ENCODE measurements at regions not wholly inside any gene's neighbourhood (a gene's known extent, or its start where the extent isn't known, plus 50 kb on each side); places are given as distances from the start of the nearest gene placed in this dataset.
"Not testable (repeated sequence)": the region's sequence is repeated elsewhere in the genome, so short reads cannot be mapped to it uniquely, and the experiment has no call there.

- TF ChIP-seq ZFX (IDR thresholded peaks at IDR 0.05): no peak
Observed at GRCh38 chr3:124648551-124648950, 81.7 kb upstream of the UMPS start.

DNA sequence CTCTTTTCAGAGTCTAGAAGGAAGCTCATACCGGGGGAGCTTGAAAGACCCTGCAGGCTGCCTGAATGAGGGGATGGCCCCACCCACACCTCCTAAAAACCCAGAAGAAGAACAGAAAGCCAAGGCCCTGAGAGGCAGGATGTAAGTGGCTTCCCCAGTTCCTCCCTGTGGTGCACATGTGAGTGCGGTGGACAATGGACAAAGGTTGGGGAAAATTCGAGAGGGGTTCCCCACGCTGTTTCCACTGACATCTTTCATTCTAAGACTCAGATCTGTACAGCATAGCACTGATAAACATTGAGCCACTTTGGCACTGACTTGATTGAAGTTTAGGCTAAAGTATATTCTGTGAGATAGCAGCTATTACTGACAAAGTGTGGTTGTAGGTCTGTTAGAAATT lies 79.5 kb upstream of the UMPS start:
- TF ChIP-seq CTCF (conservative IDR thresholded peaks at IDR 0.05) (no peak), ZFX (IDR thresholded peaks at IDR 0.05) (no peak)
- no peak overlapping the region for H3K27ac ChIP-seq

More at GRCh38 chr3:124648551-124648950, 81.7 kb upstream of the UMPS start:
- H3K27ac ChIP-seq: no peak overlapping the region

DNA sequence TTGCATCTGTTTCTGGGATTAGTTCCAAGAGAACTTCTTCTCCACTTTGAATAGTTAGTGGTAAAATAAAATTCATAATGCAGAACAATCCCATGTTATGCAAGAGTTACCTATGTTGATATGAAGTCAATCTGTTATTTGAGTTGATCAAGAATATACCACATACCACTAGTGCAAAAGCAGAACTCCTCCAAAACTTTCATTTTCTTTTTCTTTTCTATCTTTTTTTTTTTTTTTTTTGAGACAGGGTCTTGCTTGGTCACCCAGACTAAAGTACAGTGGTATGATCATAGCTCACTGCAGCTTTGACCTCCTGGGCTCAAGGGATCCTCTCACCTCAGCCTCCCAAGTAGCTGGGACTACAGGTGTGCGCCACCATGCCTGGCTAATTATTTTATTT lies 78.8 kb upstream of the UMPS start:
- H3K27ac ChIP-seq: not testable (repeated sequence)

GRCh38 chr3:124652009-124652408 lies 78.2 kb upstream of the UMPS start:
- TF ChIP-seq CTCF (conservative IDR thresholded peaks at IDR 0.05): no peak
- TF ChIP-seq ZFX (IDR thresholded peaks at IDR 0.05): no peak
- no peak overlapping the region for H3K27ac ChIP-seq

- TF ChIP-seq ZFX (IDR thresholded peaks at IDR 0.05) (no peak), CTCF (conservative IDR thresholded peaks at IDR 0.05) (no peak)
- H3K27ac ChIP-seq: no peak overlapping the region
Observed at GRCh38 chr3:124653071-124653796, 77.0 kb upstream of the UMPS start.

GRCh38 chr3:124653797-124654469 lies 76.3 kb upstream of the UMPS start:
- H3K27ac ChIP-seq: no peak overlapping the region
- TF ChIP-seq ZFX (IDR thresholded peaks at IDR 0.05) (no peak), CTCF (conservative IDR thresholded peaks at IDR 0.05) (no peak)

DNA sequence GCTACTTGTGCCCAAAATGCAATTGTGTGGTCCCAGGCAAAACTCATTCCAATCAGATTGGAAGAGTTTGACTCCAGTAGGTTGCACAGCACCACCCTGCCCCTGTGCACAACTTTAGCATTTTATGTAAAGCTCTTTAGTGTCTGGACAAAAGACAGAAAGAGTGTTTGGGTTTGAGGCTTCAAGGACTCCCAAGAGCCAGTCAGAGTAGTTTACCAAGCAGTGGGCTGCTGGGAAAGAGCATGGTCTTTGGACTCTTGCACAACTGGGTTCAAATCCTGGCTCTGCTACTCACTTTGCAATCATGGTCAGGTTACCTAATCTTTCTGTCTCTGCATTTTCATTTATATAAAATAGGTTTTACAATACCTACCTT lies 75.8 kb upstream of the UMPS start:
- TF ChIP-seq CTCF (conservative IDR thresholded peaks at IDR 0.05) (no peak), ZFX (IDR thresholded peaks at IDR 0.05) (no peak)

GRCh38 chr3:124656531-124656930 lies 73.7 kb upstream of the UMPS start:
- no peak overlapping the region for H3K27ac ChIP-seq
- TF ChIP-seq CTCF (conservative IDR thresholded peaks at IDR 0.05) (no peak), ZFX (IDR thresholded peaks at IDR 0.05) (no peak)

More for the DNA sequence above, 75.8 kb upstream of the UMPS start:
- H3K27ac ChIP-seq: no peak overlapping the region
